GM23338 (cell line): ENCODE measurements at regions not wholly inside any gene's neighbourhood (a gene's known extent, or its start where the extent isn't known, plus 50 kb on each side); places are given as distances from the start of the nearest gene placed in this dataset.

ENCODE experiments used
- ATAC-seq: fragments of 200-7000 bp; cut with Tn5 transposase; 3 replicates; pipeline ENCODE4 v1.9.1; 2020
- DNase-seq: peaks from one replicate; pipeline ENCODE4 v3.0.0-alpha.2; 2015; ENCODE audit warnings: low spot score
- H2AFZ ChIP-seq: fragments of 200-600 bp; sonication (generic); 2 replicates; pipeline ENCODE4 v1.8.0; 2016; ENCODE audit warnings: antibody characterized with exemption, mild to moderate bottlenecking, moderate library complexity
- H3F3A ChIP-seq: fragments of 200-600 bp; sonication (generic); replicated peaks from 2 replicates; pipeline ENCODE4 v1.8.0; 2017; ENCODE audit warnings: antibody characterized with exemption, mixed run types, low read depth
- H3K27ac ChIP-seq: fragments of 200-600 bp; sonication (generic); 2 replicates; pipeline ENCODE4 v1.6.1; 2016; ENCODE audit warnings: low read depth
- H3K27me3 ChIP-seq: fragments of 200-600 bp; sonication (generic); 2 replicates; pipeline ENCODE4 v1.8.0; 2016; ENCODE audit warnings: mild to moderate bottlenecking, mixed run types, moderate library complexity; ENCODE audit not compliant: insufficient read depth
- H3K36me3 ChIP-seq: fragments of 200-600 bp; sonication (generic); 2 replicates; pipeline ENCODE4 v1.8.0; 2016; ENCODE audit warnings: mild to moderate bottlenecking; ENCODE audit not compliant: insufficient read depth
- H3K4me1 ChIP-seq: fragments of 200-600 bp; sonication (generic); 2 replicates; pipeline ENCODE4 v1.8.0; 2016; ENCODE audit warnings: mild to moderate bottlenecking, moderate library complexity; ENCODE audit not compliant: insufficient read depth
- H3K4me2 ChIP-seq: fragments of 200-600 bp; sonication (generic); 2 replicates; pipeline ENCODE4 v1.7.1; 2017; ENCODE audit warnings: mixed run types
- H3K4me3 ChIP-seq: fragments of 200-600 bp; sonication (generic); 2 replicates; pipeline ENCODE4 v1.6.1; 2016; ENCODE audit warnings: mixed run types
- H3K79me2 ChIP-seq: fragments of 200-600 bp; sonication (generic); replicated peaks from 2 replicates; pipeline ENCODE4 v1.8.0; 2017; ENCODE audit warnings: mild to moderate bottlenecking; ENCODE audit not compliant: insufficient read depth
- H3K9me2 ChIP-seq: fragments of 200-600 bp; sonication (generic); 2 replicates; pipeline ENCODE4 v1.8.0; 2017; ENCODE audit not compliant: insufficient read depth
- H4K20me1 ChIP-seq: fragments of 200-600 bp; sonication (generic); replicated peaks from 2 replicates; pipeline ENCODE4 v1.8.0; 2017; ENCODE audit warnings: mild to moderate bottlenecking; ENCODE audit not compliant: insufficient read depth
- H3K27ac Mint-ChIP-seq: 2 replicates; pipeline ENCODE4 v1.8.0; 2020; ENCODE audit warnings: inconsistent platforms, mild to moderate bottlenecking, moderate library complexity, mixed read lengths
- H3K27me3 Mint-ChIP-seq: 3 replicates; pipeline ENCODE4 v1.8.0; 2022; ENCODE audit warnings: low read depth, mild to moderate bottlenecking, moderate library complexity, mixed read lengths, inconsistent platforms; ENCODE audit not compliant: insufficient read depth, poor library complexity
- H3K36me3 Mint-ChIP-seq: 3 replicates; pipeline ENCODE4 v1.8.0; 2021; ENCODE audit warnings: low read depth, mild to moderate bottlenecking, inconsistent platforms, moderate library complexity, mixed read lengths
- H3K4me1 Mint-ChIP-seq: 3 replicates; pipeline ENCODE4 v1.8.0; 2020; ENCODE audit warnings: mild to moderate bottlenecking, inconsistent platforms, mixed read lengths
- H3K4me3 Mint-ChIP-seq: 3 replicates; pipeline ENCODE4 v1.8.0; 2021; ENCODE audit warnings: moderate library complexity, mild to moderate bottlenecking, inconsistent platforms, mixed read lengths
- H3K9me3 Mint-ChIP-seq: 3 replicates; pipeline ENCODE4 v1.8.0; 2020; ENCODE audit warnings: moderate library complexity, mild to moderate bottlenecking, inconsistent platforms, mixed read lengths
- CREB1 ChIP-seq: fragments of 250-450 bp; sonication (Bioruptor Pico); IDR thresholded peaks from 2 replicates; pipeline ENCODE4 v1.5.0; 2020; ENCODE audit warnings: low read depth, mild to moderate bottlenecking, moderate library complexity
- CTCF ChIP-seq, 2 experiments: fragments of 200-600 bp in 1 of 2; sonication (generic) in 1 of 2; conservative IDR thresholded peaks; 2 replicates each; pipeline versions ENCODE4 v1.5.1 to v1.6.1; 2016 to 2017; ENCODE audit warnings: antibody characterized with exemption in 2 of 2, low read depth in 2 of 2, mild to moderate bottlenecking in 2 of 2, moderate library complexity in 1 of 2
- EZH2 ChIP-seq: fragments of 200-600 bp; sonication (generic); IDR thresholded peaks from one replicate; pipeline ENCODE4 v1.8.0; 2017; ENCODE audit warnings: antibody characterized with exemption, mild to moderate bottlenecking, low read depth; ENCODE audit not compliant: unreplicated experiment
- EZH2phosphoT487 ChIP-seq: fragments of 200-600 bp; sonication (generic); IDR thresholded peaks from one replicate; pipeline ENCODE4 v1.8.1; 2018; ENCODE audit warnings: antibody characterized with exemption; ENCODE audit not compliant: unreplicated experiment
- NANOG ChIP-seq: IDR thresholded peaks from 2 replicates; pipeline ENCODE4 v1.6.1; 2016; ENCODE audit warnings: antibody characterized with exemption, borderline replicate concordance
- POLR2AphosphoS5 ChIP-seq: IDR thresholded peaks from 2 replicates; pipeline ENCODE4 v1.6.1; 2016; ENCODE audit warnings: antibody characterized with exemption, low read depth
- ZNF331 ChIP-seq: fragments of 250-450 bp; sonication (Bioruptor Pico); IDR thresholded peaks from 2 replicates; pipeline ENCODE4 v1.5.0; 2020; ENCODE audit warnings: low read depth, mild to moderate bottlenecking, moderate library complexity
- ZNF462 ChIP-seq: fragments of 250-450 bp; sonication (Bioruptor Pico); IDR thresholded peaks from 2 replicates; pipeline ENCODE4 v1.5.0; 2020; ENCODE audit warnings: mild to moderate bottlenecking, moderate library complexity

GRCh38 chr1:173113015-173113741 lies 62.4 kb upstream of the TNFSF18 start (continued):
- no peak for TF ChIP-seq ZNF462
- no peak for TF ChIP-seq POLR2AphosphoS5
- no peak for TF ChIP-seq EZH2phosphoT487
- TF ChIP-seq CREB1 (CRISPR knock-in tag): no peak
- TF ChIP-seq EZH2: no peak
- TF ChIP-seq CTCF (conservative IDR thresholded peaks at IDR 0.05; ENCODE audit: low read depth in 2 of 2): no peak

- Histone ChIP-seq H3K36me3 (0 out of 2 replicates have a peak, but pooled peaks cover 3% of the 10 kb centered on the region), H3K9me2 (peaks cover 12% of the 10 kb centered on the region), H2AFZ (no peak overlapping the region), H3F3A (no peaks in the 10 kb centered on the region), H3K27ac (no peak overlapping the region), H3K79me2 (no peaks in the 10 kb centered on the region), H3K4me2 (no peak overlapping the region), H4K20me1 (no peaks in the 10 kb centered on the region), H3K27me3 (no peaks in the 10 kb centered on the region), H3K4me3 (no peak overlapping the region), H3K4me1 (no peaks in the 10 kb centered on the region)
- ATAC-seq (no peak), DNase-seq (no peak)
- no peak overlapping the region for H3K4me3 Mint-ChIP-seq
- H3K27ac Mint-ChIP-seq: no peak overlapping the region
- H3K36me3 Mint-ChIP-seq: no peaks in the 10 kb centered on the region
- peaks cover 13% of the 10 kb centered on the region; the same call in 2 of the 3 replicates for H3K9me3 Mint-ChIP-seq
- H3K27me3 Mint-ChIP-seq: no peaks in the 10 kb centered on the region
- H3K4me1 Mint-ChIP-seq: no peaks in the 10 kb centered on the region
- TF ChIP-seq NANOG (no peak), ZNF331 (CRISPR knock-in tag) (no peak), EZH2 (no peak)
Observed at GRCh38 chr1:173112129-173112528, 61.4 kb upstream of the TNFSF18 start.
